IPS-NIHi7 (cell line): ENCODE measurements at regions not wholly inside any gene's neighbourhood (a gene's known extent, or its start where the extent isn't known, plus 50 kb on each side); places are given as distances from the start of the nearest gene placed in this dataset.
A peak's percentile ranks its signal among the peaks of the same experiment; 100 is the strongest.
"Not testable (repeated sequence)": the region's sequence is repeated elsewhere in the genome, so short reads cannot be mapped to it uniquely, and the experiment has no call there.

Source experiments
- DNase-seq: peaks from one replicate; pipeline ENCODE4 v3.0.0; 2012; ENCODE audit warnings: mixed read lengths; ENCODE audit errors: extremely low spot score

- DNase-seq, result not testable (repeated sequence)
Measured at GRCh38 chr6:85128256-85128655, 321.6 kb upstream of the NT5E start.

DNA sequence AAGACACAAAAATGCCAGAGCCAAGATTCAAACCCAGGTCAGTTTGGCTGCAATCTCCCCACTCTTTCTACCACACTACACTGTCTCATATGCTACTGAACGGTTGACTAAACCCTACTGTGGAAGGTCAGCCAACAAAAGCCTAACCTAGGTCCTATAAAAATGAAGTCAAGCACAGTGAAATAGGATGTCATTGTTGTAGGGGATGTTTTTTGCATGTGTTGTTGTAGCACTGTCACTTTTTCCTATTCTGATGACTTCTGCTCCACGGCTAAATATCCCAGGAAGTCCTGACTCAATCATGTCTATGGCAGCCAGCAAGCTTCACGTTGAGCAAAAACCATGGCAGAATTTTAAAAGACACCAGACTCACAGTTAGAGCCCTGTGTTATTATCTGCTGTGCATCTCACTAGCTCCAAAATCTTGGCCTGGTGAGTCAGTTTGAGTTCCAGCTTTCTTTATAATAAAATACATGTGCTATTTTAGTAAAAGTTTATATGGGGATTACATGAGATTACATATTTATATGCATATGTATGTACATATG lies 322.1 kb upstream of the NT5E start:
- DNase-seq, result no peak

- no peak for DNase-seq
Measured at GRCh38 chr6:85127168-85127498, 322.8 kb upstream of the NT5E start.

DNA sequence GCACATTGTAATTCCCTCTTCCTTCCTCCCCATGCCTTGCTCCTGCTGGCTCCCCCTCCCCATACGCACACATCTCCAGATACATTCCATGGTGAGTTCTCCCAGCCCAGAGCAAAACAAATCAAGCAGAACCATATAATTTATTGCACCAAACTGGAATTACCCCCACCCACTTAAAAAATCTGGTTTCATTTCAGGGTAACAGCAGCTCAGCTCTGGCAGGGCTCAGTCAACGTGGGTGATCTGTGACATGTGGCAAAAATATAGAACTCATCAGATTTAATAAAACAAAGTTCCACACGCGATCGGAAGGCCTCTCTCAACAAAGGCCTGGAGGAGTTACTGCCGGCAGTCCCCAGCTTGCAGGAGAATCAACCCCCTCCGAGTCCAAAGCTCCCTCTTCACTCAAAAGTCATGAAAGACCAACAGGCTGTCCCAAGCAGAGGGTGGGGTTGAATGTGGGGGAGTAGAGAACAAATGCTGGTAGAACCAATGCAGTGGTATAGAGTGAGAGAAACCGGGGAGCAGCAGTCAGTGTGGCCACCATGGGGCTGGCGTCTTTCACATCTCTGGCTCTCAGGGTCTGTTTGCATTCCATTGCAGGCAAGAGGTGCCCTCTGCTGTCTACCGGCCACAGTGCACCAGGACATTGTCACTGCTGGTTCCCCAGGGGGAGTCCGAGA lies 323.3 kb upstream of the NT5E start:
- DNase-seq, result peak; percentile 84

GRCh38 chr6:85125526-85125925 lies 324.4 kb upstream of the NT5E start:
- no peak for DNase-seq

DNA sequence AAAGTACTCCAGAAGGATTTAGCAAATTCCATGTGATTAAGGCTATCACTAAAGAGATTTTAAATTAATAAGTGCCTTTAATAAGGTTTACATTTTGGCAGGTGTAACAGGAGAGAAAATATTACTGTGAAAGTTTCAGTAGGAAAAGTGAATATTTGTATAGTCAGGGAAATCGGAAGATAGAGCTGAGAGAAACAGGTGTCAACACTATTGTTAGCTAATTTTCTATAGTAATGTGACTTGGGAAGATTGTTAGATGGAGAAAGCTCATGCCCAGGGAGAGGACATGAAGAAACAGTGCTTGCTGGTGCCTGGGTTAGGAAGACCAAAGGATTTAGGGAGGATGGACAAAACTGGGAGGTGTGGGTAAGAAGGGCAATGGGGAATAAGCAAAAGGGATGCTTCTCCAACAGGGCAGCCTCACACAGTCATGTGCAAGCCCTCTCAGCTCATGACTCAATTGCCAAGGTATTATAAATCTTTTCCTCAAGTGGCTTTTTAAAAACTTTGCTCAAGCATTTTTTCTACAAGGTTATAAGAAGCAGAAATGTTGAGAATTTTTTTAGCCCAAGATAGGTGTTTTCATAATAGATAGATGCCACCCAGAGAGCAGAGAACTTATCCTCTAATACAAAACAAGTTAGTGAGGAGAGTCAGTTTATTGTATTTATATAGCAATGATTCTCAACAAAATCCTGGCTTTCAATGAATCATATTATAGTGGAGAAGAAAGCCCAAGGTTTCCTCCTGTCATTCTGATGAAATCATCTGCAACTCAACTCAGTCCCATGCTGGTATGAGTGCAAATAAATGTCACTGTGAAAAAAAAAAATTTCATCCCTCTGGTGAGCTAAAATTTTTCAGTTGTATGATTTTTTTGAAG lies 325.2 kb upstream of the NT5E start:
- no peak for DNase-seq

- no peak for DNase-seq
Measured at GRCh38 chr6:85121158-85121557, 328.7 kb upstream of the NT5E start.

DNA sequence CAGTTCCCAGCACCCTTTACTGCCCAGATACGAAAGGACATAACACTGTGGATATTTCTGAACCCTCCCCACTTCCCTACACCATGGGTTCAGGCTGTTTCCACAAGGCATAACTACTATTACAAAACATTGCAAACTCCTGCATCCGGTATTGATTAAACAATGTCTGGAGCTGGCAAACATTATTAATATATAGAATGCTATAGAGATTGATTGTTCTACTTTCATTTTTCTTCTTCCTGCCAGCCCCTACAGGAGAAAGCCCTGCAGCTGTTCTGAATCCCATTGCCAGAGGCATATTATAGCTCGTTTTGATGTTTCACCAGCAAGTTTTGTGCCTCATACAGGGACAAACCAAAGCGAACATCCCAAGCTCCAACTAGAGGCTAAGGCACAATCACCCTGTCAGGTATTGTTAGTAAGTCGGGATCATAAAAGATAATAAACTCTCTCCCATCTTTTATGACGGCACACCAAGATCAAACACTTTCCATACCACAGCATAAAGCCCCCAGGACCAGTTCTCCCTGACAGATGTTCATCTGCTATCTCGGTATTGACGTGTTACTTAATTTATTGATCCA lies 331.1 kb upstream of the NT5E start:
- no peak for DNase-seq

DNA sequence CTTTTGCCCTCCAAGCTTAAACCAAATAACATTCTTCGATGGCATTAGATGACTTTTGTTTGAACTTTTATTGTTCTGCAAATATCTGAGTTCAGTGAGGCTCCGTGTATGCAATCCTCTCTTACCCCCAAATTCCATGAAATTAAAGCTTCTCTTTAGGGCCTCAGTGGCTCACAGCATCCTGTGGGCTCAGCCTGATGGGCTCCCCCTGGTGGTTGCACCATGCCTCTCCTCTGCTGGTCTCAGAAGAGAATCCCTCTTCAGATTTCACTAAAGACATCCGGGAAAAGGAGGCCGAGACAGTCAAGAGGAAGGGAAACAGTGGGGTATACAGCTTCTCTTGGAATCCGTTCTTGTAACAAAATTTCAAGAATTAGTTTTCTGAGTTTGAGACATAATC lies 331.6 kb upstream of the NT5E start:
- DNase-seq, result no peak

GRCh38 chr6:85116475-85116874 lies 333.4 kb upstream of the NT5E start:
- DNase-seq, result no peak

GRCh38 chr6:85115876-85116275 lies 334.0 kb upstream of the NT5E start:
- no peak for DNase-seq

DNA sequence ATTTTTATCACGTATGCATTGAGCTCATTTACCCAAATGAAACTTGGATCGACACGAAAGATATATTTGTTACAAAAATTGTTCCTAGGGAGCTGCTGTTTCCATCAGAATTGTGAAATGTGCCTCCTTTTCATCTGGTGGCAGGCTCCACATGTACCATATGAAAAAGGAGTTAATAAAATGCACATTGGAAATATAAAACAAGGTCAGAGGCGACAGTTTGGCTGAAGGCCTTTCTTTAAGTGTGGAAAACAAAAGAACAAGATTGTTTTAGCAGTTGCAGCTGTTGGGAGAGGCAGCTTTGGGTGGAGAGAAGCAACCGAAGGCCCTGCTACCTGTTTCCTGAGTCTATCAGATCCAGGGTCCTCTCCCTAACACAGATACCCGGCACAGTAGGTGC lies 334.5 kb upstream of the NT5E start:
- DNase-seq, result no peak

GRCh38 chr6:85114581-85114935 lies 335.3 kb upstream of the NT5E start:
- no peak for DNase-seq

DNA sequence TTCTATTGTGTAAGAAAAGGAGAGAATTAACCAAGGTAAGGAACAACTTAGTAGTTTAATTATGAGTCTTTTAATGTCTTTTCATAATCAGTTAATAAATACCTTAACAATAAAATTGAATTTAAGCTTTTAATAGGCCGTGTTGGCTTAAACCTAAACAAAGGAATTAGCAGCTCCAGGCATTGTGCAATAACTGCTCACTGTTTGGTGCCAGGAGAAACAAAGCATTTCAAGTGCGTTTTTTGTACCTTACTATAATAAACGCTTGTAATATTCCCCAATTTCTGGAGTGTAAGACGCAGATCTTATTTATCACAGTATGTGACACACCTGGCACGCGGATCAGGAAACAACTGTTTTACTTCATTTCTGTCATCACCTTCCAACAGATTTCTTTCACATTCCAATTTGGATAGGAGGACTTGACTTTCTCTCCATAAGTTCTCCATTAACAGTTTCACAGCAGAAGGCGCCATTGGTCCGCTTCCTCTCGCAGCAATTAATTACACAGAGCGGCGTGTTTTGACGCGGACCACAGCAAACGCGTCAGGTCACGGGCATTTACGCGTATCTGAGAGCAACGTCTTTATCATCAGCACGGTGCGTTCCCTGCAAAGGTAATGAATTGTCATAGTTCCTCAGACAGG lies 335.8 kb upstream of the NT5E start:
- DNase-seq, result no peak

DNA sequence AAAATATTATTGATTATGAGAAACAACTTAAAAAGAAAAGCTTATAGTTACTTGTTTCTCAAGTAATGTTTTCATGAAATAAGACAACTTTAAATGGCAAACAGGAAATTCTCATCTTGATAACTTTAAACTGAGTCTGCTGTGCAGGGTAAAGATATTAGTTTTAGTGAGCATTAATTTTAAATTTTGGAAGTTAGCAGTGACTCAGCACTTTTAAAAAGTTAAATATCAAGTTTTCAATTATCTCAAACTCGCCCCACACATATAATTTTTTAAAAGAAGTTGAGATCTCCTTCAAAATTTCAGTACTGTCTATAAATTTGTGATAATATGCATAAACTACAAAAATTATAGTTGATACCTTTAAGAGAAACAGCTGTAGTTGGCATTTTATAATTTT lies 337.3 kb upstream of the NT5E start:
- no peak for DNase-seq

- DNase-seq, result no peak
Measured at GRCh38 chr6:85111481-85112011, 338.3 kb upstream of the NT5E start.

GRCh38 chr6:85110943-85111342 lies 338.9 kb upstream of the NT5E start:
- no peak for DNase-seq

GRCh38 chr6:85107701-85108100 lies 342.2 kb upstream of the NT5E start:
- DNase-seq, result no peak

GRCh38 chr6:85096976-85097375 lies 332.6 kb upstream of the TBX18 start:
- no peak for DNase-seq

- DNase-seq, result peak; percentile 18
Measured at GRCh38 chr6:85092226-85092625, 327.8 kb upstream of the TBX18 start.

- no peak for DNase-seq
Measured at GRCh38 chr6:85089255-85089654, 324.9 kb upstream of the TBX18 start.

DNA sequence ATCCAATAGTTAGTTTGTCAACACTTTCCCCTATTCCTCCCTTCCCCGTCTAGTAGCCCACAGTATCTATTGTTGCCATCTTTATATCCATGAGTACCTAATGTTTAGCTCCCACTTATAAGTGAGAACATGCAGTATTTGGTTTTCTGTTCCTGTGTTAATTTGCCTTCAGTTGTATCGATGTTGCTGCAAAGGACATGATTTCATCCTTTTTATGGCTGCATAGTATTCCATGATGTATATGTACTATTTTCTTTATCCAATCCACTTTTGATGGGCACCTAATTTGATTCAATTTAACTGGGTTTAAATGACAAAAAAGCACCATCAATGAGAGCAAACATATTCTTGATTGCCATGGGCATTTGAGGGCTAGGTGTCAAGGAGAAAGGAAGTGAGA lies 321.5 kb upstream of the TBX18 start:
- no peak for DNase-seq
